ENCODE measurements at regions not wholly inside any gene's neighbourhood (a gene's known extent, or its start where the extent isn't known, plus 50 kb on each side); places are given as distances from the start of the nearest gene placed in this dataset.

DNA sequence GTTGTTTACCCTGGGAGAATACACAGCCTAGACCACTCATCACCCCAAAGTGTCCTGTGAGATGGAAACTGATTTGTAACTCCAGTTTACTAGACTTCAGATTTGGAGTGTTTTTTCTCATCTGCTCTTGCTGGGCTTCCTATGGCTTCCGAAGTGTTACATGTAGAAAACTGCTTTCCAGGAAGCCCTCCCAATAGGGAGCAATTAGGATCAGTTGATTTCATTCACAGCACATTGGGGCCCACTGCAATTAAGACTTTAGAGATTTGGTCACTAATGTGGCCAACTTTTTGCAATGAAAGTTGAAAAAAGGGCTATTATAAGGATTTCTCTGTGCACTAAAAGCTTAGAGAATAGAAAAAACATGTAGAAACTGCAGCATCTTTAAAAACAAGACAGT lies 656.6 kb upstream of the CHAC2 start:
- Histone ChIP-seq H2AFZ (ENCODE audit: low read length) (no peak overlapping the region), H4K20me1 (ENCODE audit: insufficient read depth, low read depth, low read length) (no peaks in the 10 kb centered on the region), H3K4me3 (ENCODE audit: low read length) (no peak overlapping the region), H3K4me1 (ENCODE audit: low read length) (no peaks in the 10 kb centered on the region), H3K9me2 (replicated peaks; ENCODE audit: insufficient read depth, low read length) (no peaks in the 10 kb centered on the region), H3K4me2 (ENCODE audit: low read depth, low read length, poor library complexity, severe bottlenecking) (no peak overlapping the region), H3K9me3 (ENCODE audit: low read length) (no peaks in the 10 kb centered on the region), H3K27ac (ENCODE audit: low read length) (no peak overlapping the region), H3K27me3 (ENCODE audit: low read length) (no peaks in the 10 kb centered on the region), H3K36me3 (ENCODE audit: insufficient read depth, low read length) (no peaks in the 10 kb centered on the region), H3K9ac (ENCODE audit: low read length) (no peak overlapping the region), H3K79me2 (ENCODE audit: low read length) (no peaks in the 10 kb centered on the region)
- no peak for DNase-seq

DNA sequence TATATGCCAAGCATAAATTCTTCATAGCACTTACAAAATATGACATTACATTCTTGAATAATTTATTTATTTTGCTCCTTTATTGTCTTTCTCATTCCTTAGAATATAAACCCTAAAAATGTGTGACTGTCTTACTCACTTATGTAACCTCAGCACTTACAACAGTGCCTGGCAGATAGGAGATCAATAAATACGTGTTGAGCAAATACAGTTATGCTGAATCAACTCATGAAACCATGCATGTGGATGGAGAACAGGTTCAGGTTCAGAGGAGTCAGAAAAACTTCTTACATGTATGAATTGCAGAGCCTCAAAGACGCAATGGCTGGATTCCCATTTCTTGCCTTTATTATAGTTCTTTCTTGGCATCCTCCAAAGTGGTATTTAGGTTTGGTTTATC lies 659.4 kb upstream of the CHAC2 start:
- no peaks in the 10 kb centered on the region for H3K4me1 ChIP-seq (ENCODE audit: low read length)
- no peaks in the 10 kb centered on the region for H3K9me3 ChIP-seq (ENCODE audit: low read length)
- no peak overlapping the region for H3K4me2 ChIP-seq (ENCODE audit: low read depth, low read length, poor library complexity, severe bottlenecking)
- no peak overlapping the region for H2AFZ ChIP-seq (ENCODE audit: low read length)
- no peaks in the 10 kb centered on the region for H3K27me3 ChIP-seq (ENCODE audit: low read length)
- no peaks in the 10 kb centered on the region for H3K9me2 ChIP-seq (replicated peaks; ENCODE audit: insufficient read depth, low read length)
- H3K79me2 ChIP-seq (ENCODE audit: low read length) = no peaks in the 10 kb centered on the region
- no peak for DNase-seq
- no peak overlapping the region for H3K27ac ChIP-seq (ENCODE audit: low read length)
- H4K20me1 ChIP-seq (ENCODE audit: insufficient read depth, low read depth, low read length) = no peaks in the 10 kb centered on the region
- no peaks in the 10 kb centered on the region for H3K36me3 ChIP-seq (ENCODE audit: insufficient read depth, low read length)
- no peak overlapping the region for H3K4me3 ChIP-seq (ENCODE audit: low read length)
- H3K9ac ChIP-seq (ENCODE audit: low read length) = no peak overlapping the region

DNA sequence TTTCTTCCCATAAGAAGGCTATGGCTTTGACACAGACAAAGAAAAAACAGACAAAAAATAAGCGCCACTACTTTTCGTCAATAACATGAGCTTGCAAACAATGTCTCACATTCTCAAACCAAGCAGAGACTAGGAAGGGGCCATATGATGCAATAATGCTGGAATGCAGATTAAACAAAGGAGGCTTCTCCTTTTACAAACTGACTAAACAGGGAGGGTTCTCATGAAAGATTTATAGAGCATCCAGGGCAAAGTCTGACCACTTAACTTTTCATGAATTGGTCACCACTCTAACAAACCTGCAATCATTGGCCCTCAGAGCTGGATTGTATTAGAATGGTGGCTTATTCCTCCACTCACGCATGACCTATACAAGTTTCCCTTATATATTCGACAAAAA lies 663.3 kb upstream of the CHAC2 start:
- DNase-seq = no peak
- Histone ChIP-seq H4K20me1 (ENCODE audit: insufficient read depth, low read depth, low read length) (no peaks in the 10 kb centered on the region), H3K4me3 (ENCODE audit: low read length) (no peak overlapping the region), H3K27ac (ENCODE audit: low read length) (no peak overlapping the region), H3K9me2 (replicated peaks; ENCODE audit: insufficient read depth, low read length) (no peaks in the 10 kb centered on the region), H3K4me2 (ENCODE audit: low read depth, low read length, poor library complexity, severe bottlenecking) (no peak overlapping the region), H3K9ac (ENCODE audit: low read length) (no peak overlapping the region), H3K27me3 (ENCODE audit: low read length) (no peaks in the 10 kb centered on the region), H3K36me3 (ENCODE audit: insufficient read depth, low read length) (no peaks in the 10 kb centered on the region), H2AFZ (ENCODE audit: low read length) (no peak overlapping the region), H3K79me2 (ENCODE audit: low read length) (no peaks in the 10 kb centered on the region), H3K4me1 (ENCODE audit: low read length) (no peaks in the 10 kb centered on the region), H3K9me3 (ENCODE audit: low read length) (no peaks in the 10 kb centered on the region)

DNA sequence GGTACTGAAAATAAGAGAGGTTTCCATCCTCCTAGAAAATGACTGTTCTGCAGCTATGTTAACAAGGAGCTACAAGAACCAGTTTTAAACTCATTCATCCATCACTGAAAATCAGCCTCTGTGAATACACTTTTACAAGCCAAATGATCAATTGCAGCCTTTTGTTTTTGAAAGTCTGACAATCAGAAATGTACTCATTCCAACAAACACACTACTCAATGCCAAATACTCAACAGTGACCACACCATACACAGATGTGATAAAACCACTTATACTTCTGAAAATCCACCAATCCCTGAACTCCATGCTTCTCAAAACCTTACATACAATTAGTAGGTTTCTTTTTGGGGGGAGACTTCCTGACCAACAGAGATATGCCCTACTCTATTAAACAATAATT lies 663.9 kb upstream of the CHAC2 start:
- H3K4me3 ChIP-seq (ENCODE audit: low read length) = no peak overlapping the region
- H3K4me2 ChIP-seq (ENCODE audit: low read depth, low read length, poor library complexity, severe bottlenecking) = no peak overlapping the region
- no peaks in the 10 kb centered on the region for H4K20me1 ChIP-seq (ENCODE audit: insufficient read depth, low read depth, low read length)
- H3K36me3 ChIP-seq (ENCODE audit: insufficient read depth, low read length) = no peaks in the 10 kb centered on the region
- no peaks in the 10 kb centered on the region for H3K27me3 ChIP-seq (ENCODE audit: low read length)
- H3K9ac ChIP-seq (ENCODE audit: low read length) = no peak overlapping the region
- H2AFZ ChIP-seq (ENCODE audit: low read length) = no peak overlapping the region
- no peak overlapping the region for H3K27ac ChIP-seq (ENCODE audit: low read length)
- H3K9me3 ChIP-seq (ENCODE audit: low read length) = no peaks in the 10 kb centered on the region
- no peak for DNase-seq
- no peaks in the 10 kb centered on the region for H3K9me2 ChIP-seq (replicated peaks; ENCODE audit: insufficient read depth, low read length)
- H3K4me1 ChIP-seq (ENCODE audit: low read length) = no peaks in the 10 kb centered on the region
- H3K79me2 ChIP-seq (ENCODE audit: low read length) = no peaks in the 10 kb centered on the region

DNA sequence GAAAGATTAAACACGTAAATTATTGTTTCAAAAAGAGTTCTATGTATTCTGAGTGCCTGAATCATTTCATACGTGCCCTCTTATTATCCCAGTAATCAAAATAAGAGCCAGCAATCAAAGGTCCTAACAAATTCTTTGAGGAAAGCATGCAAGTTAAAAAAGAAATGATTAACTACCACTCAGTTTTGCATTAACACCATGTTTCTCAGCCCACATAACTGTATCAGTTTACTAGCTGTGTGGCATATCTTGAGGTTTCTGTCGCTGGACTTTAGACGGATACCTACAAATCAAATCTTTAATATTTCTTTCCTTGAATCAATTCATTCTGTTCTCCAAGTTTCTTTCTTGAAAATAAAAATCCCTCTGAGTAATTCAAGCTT lies 668.9 kb upstream of the CHAC2 start:
- no peak overlapping the region for H2AFZ ChIP-seq (ENCODE audit: low read length)

GRCh38 chr2:53096351-53096750 lies 671.3 kb upstream of the CHAC2 start:
- no peaks in the 10 kb centered on the region for H3K79me2 ChIP-seq (ENCODE audit: low read length)
- H2AFZ ChIP-seq (ENCODE audit: low read length) = no peak overlapping the region
- no peaks in the 10 kb centered on the region for H3K9me2 ChIP-seq (replicated peaks; ENCODE audit: insufficient read depth, low read length)
- H3K4me2 ChIP-seq (ENCODE audit: low read depth, low read length, poor library complexity, severe bottlenecking) = no peak overlapping the region
- no peaks in the 10 kb centered on the region for H3K27me3 ChIP-seq (ENCODE audit: low read length)
- no peaks in the 10 kb centered on the region for H3K9me3 ChIP-seq (ENCODE audit: low read length)
- no peak overlapping the region for H3K4me3 ChIP-seq (ENCODE audit: low read length)
- H3K4me1 ChIP-seq (ENCODE audit: low read length) = no peaks in the 10 kb centered on the region
- DNase-seq = no peak
- no peaks in the 10 kb centered on the region for H4K20me1 ChIP-seq (ENCODE audit: insufficient read depth, low read depth, low read length)
- H3K9ac ChIP-seq (ENCODE audit: low read length) = no peak overlapping the region
- no peaks in the 10 kb centered on the region for H3K36me3 ChIP-seq (ENCODE audit: insufficient read depth, low read length)
- no peak overlapping the region for H3K27ac ChIP-seq (ENCODE audit: low read length)

More for the DNA sequence above, 668.9 kb upstream of the CHAC2 start:
- Histone ChIP-seq H4K20me1 (ENCODE audit: insufficient read depth, low read depth, low read length) (no peaks in the 10 kb centered on the region), H3K9me2 (replicated peaks; ENCODE audit: insufficient read depth, low read length) (no peaks in the 10 kb centered on the region), H3K36me3 (ENCODE audit: insufficient read depth, low read length) (no peaks in the 10 kb centered on the region), H3K27me3 (ENCODE audit: low read length) (no peaks in the 10 kb centered on the region), H3K4me3 (ENCODE audit: low read length) (no peak overlapping the region), H3K9me3 (ENCODE audit: low read length) (no peaks in the 10 kb centered on the region), H3K4me2 (ENCODE audit: low read depth, low read length, poor library complexity, severe bottlenecking) (no peak overlapping the region), H3K27ac (ENCODE audit: low read length) (no peak overlapping the region), H3K9ac (ENCODE audit: low read length) (no peak overlapping the region), H3K79me2 (ENCODE audit: low read length) (no peaks in the 10 kb centered on the region), H3K4me1 (ENCODE audit: low read length) (no peaks in the 10 kb centered on the region)
- DNase-seq = no peak

DNA sequence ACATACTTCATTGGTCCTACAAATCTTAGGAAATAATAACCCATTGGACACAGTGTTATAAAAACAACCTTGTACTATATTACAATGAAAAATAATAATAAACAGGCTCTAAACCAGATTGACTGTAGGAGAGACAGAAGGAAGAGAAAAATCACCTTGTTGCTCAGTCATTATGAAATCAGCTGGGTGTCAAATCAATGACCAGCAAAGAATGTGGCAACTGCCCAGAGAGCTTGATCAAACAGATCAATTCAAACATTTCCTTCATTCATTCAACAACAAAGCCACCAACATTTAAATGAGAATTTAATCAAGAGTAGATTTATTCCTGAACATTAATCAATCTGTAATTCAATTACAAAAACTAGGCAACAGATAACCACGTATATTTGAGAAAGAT lies 671.9 kb upstream of the CHAC2 start:
- Histone ChIP-seq H3K27me3 (ENCODE audit: low read length) (no peaks in the 10 kb centered on the region), H4K20me1 (ENCODE audit: insufficient read depth, low read depth, low read length) (no peaks in the 10 kb centered on the region)
- DNase-seq = no peak

DNA sequence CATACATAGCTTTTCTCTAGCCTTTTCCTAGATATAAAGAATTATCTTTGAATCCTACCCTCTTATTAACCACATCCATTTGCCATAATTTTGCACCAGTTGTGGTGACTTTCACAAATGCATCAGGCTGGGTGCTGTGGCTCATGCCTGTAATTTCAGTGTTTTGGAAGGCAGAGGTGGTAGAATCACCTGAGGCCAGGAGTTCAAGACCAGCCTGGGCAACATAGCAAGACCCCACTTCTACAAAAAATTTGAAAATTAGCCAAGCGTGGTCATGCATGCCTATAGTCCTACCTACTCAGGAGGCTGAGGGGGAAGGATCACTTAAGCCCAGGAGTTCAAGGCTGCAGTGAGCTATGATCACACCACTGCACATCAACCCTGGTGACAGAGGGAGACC lies 672.4 kb upstream of the CHAC2 start:
- Histone ChIP-seq H2AFZ (ENCODE audit: low read length) (no peak overlapping the region), H3K4me3 (ENCODE audit: low read length) (no peak overlapping the region), H3K4me2 (ENCODE audit: low read depth, low read length, poor library complexity, severe bottlenecking) (no peak overlapping the region)

More for the DNA sequence above, 671.9 kb upstream of the CHAC2 start:
- no peak overlapping the region for H3K4me3 ChIP-seq (ENCODE audit: low read length)
- no peaks in the 10 kb centered on the region for H3K9me2 ChIP-seq (replicated peaks; ENCODE audit: insufficient read depth, low read length)
- no peaks in the 10 kb centered on the region for H3K36me3 ChIP-seq (ENCODE audit: insufficient read depth, low read length)
- no peak overlapping the region for H3K9ac ChIP-seq (ENCODE audit: low read length)
- H3K79me2 ChIP-seq (ENCODE audit: low read length) = no peaks in the 10 kb centered on the region
- no peak overlapping the region for H3K4me2 ChIP-seq (ENCODE audit: low read depth, low read length, poor library complexity, severe bottlenecking)
- no peak overlapping the region for H2AFZ ChIP-seq (ENCODE audit: low read length)
- H3K9me3 ChIP-seq (ENCODE audit: low read length) = no peaks in the 10 kb centered on the region
- H3K4me1 ChIP-seq (ENCODE audit: low read length) = no peaks in the 10 kb centered on the region
- H3K27ac ChIP-seq (ENCODE audit: low read length) = no peak overlapping the region

DNA sequence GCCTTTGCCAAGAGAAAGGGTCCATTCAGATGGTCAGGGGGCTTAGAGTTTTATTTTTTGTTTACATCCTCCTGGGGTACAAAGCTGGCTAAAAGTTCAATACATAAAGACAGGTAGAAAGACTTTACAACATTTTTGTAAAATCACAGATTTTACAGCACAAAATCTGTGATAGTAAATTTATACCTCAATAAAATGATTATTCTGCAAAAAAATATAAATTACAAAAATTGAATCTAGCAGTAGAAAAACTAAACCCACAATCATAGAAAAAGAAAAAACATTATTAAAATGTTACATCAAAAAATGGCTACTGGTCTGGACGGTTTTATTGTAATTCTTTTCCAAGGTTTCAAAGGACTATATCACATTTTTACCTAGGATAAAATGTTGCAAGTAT lies 674.2 kb upstream of the CHAC2 start:
- Histone ChIP-seq H3K79me2 (ENCODE audit: low read length) (no peaks in the 10 kb centered on the region), H3K9ac (ENCODE audit: low read length) (no peak overlapping the region), H4K20me1 (ENCODE audit: insufficient read depth, low read depth, low read length) (no peaks in the 10 kb centered on the region), H3K4me3 (ENCODE audit: low read length) (no peak overlapping the region), H3K36me3 (ENCODE audit: insufficient read depth, low read length) (no peaks in the 10 kb centered on the region), H3K4me2 (ENCODE audit: low read depth, low read length, poor library complexity, severe bottlenecking) (no peak overlapping the region), H2AFZ (ENCODE audit: low read length) (no peak overlapping the region), H3K9me2 (replicated peaks; ENCODE audit: insufficient read depth, low read length) (no peaks in the 10 kb centered on the region), H3K4me1 (ENCODE audit: low read length) (no peaks in the 10 kb centered on the region), H3K9me3 (ENCODE audit: low read length) (no peaks in the 10 kb centered on the region), H3K27me3 (ENCODE audit: low read length) (no peaks in the 10 kb centered on the region), H3K27ac (ENCODE audit: low read length) (no peak overlapping the region)
- DNase-seq = no peak

More for the DNA sequence above, 672.4 kb upstream of the CHAC2 start:
- no peak for DNase-seq
- Histone ChIP-seq H3K9me2 (replicated peaks; ENCODE audit: insufficient read depth, low read length) (no peaks in the 10 kb centered on the region), H4K20me1 (ENCODE audit: insufficient read depth, low read depth, low read length) (no peaks in the 10 kb centered on the region), H3K79me2 (ENCODE audit: low read length) (no peaks in the 10 kb centered on the region), H3K27me3 (ENCODE audit: low read length) (no peaks in the 10 kb centered on the region), H3K9ac (ENCODE audit: low read length) (no peak overlapping the region), H3K9me3 (ENCODE audit: low read length) (no peaks in the 10 kb centered on the region), H3K4me1 (ENCODE audit: low read length) (no peaks in the 10 kb centered on the region), H3K36me3 (ENCODE audit: insufficient read depth, low read length) (no peaks in the 10 kb centered on the region), H3K27ac (ENCODE audit: low read length) (no peak overlapping the region)

Measured in Karpas-422 (cell line).